ENCODE measurements at regions not wholly inside any gene's neighbourhood (a gene's known extent, or its start where the extent isn't known, plus 50 kb on each side); places are given as distances from the start of the nearest gene placed in this dataset.
A peak's percentile ranks its signal among the peaks of the same experiment; 100 is the strongest.

DNA sequence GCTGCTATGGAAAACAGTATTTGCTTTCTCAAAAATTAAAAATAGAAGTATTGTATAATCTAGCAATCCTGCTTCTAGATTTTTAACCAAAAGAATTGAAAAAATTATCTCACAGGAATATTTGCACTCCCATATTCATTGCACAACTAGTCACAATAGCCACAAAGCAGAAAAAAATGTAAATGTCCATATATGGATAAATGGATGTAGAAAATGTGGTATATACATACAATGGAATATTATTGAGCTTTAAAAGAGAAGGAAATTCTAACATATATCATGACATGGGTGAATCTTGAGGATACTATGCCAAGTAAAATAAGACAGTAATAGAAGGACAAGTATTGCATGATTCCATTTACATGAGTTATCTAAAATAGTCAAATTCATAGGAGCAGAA, 2753.0 kb downstream of the PCDH9 start:
- TF ChIP-seq, protein P1, sequence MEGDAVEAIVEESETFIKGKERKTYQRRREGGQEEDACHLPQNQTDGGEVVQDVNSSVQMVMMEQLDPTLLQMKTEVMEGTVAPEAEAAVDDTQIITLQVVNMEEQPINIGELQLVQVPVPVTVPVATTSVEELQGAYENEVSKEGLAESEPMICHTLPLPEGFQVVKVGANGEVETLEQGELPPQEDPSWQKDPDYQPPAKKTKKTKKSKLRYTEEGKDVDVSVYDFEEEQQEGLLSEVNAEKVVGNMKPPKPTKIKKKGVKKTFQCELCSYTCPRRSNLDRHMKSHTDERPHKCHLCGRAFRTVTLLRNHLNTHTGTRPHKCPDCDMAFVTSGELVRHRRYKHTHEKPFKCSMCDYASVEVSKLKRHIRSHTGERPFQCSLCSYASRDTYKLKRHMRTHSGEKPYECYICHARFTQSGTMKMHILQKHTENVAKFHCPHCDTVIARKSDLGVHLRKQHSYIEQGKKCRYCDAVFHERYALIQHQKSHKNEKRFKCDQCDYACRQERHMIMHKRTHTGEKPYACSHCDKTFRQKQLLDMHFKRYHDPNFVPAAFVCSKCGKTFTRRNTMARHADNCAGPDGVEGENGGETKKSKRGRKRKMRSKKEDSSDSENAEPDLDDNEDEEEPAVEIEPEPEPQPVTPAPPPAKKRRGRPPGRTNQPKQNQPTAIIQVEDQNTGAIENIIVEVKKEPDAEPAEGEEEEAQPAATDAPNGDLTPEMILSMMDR (IDR thresholded peaks at IDR 0.05), result no peak

DNA sequence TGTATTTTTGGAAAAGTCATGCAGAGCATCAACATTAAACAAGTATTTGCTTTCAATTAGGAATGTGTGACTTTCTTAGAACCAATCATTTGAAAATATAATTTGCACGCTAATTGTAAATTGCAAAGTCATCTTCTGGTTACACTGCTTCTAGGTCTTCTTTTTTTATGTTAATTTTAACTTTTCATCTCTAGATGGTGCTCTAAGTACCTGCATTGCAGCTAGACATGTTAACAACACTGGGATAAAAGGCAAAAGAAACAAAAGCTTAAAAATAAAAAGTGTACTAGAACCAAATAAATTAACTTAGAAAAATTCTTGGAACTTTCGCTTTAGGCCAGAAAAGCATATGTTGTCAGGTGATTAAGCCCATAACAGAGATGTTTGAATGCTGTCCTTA, 2758.2 kb downstream of the PCDH9 start:
- TF ChIP-seq, protein P1 (IDR thresholded peaks at IDR 0.05), result peak; percentile 48; the same call in 1 of the 2 replicates

DNA sequence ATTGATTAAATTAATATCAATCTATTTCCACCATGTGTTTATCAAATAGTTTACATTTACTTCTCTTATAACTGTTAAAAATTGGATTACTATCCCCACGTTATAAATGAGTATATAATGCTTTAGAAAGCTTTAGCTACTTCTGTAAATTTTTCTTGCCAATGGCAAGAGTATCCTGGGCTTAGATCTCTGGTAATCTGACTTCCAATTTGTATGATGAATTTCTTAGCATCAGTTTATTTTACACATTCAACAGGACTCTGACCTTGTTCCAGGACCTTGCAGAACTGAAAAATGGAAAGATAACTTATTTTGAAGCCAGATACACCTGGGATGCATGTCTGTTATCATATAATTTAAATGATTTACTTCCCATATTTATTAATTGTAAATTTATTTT, 2759.4 kb downstream of the PCDH9 start:
- TF ChIP-seq, protein P1 (IDR thresholded peaks at IDR 0.05), result no peak

DNA sequence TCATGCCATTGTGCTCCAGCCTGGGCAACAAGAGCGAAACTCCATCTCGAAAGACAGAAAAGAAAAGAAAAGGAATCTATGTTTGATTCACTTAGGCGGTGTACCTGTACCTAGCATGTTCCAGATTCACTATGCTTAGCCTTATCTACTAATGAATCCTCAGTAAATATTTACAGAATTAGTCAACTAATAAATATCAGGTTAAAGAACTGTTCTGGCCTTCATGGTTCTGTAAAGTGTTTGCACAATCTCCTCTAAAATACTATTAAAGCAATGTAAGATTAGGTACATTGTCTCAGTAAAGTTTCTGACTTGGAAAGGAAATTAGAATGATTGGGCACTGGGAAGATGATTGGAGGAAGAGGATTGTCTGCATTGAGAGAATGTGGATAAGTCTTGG, 2770.4 kb downstream of the PCDH9 start:
- TF ChIP-seq, protein P1 (IDR thresholded peaks at IDR 0.05), result no peak

DNA sequence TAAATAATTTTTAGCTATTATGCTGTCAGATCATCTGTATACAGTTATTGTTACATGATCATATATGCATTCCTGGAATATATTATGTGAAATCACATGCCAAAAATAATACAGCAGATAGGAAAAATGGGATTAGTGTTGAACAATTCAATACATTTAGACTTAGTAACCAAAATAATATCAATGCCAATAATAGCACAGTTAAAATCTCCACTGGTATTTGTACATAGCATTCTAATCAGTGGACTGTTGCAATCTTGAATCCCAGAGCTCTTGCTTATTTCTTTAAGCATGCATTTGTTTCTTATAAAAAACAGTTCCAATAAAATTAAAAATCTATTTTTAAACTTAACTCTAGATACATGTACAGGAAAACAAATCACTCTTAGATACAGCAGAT, 2772.2 kb downstream of the PCDH9 start:
- TF ChIP-seq, protein P1 (IDR thresholded peaks at IDR 0.05), result no peak

DNA sequence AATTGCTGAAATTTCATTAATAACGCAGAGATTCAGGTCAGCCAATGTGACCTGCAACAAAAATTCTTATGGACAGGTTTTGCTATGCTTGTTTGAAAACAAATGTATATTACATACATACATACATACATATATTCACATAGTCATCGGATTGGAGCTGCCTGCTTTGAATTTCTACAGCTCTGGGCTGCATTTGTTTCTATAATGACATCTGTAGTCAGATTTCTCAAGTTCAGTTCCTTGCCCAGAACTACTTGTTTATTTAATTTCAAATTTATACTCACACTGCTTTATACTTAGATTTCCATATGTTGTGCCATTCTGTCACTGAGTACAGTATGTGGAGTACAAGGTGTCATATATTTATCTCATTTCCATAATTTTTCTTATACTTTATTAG, 2775.0 kb downstream of the PCDH9 start:
- TF ChIP-seq, protein P1 (IDR thresholded peaks at IDR 0.05), result no peak

DNA sequence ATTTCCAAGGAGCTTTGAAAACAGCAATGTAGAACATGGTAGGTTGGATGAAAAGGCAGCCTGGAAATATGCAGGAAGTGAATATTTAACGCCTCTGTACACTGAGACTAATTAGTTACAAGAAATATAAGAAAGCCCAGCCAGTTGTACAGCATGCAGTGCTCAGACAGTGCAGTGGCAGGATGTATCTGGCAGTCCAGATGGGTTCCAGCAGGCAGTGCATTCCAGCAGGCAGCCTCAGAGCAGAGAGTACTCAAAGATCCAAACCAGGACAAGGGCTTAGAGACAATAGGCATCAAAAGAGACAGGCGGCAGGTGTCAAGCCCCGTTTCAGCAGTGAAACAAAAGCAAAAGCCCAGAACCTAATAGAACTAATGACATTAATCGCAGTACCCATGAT, 2776.3 kb downstream of the PCDH9 start:
- TF ChIP-seq, protein P1 (IDR thresholded peaks at IDR 0.05), result no peak

DNA sequence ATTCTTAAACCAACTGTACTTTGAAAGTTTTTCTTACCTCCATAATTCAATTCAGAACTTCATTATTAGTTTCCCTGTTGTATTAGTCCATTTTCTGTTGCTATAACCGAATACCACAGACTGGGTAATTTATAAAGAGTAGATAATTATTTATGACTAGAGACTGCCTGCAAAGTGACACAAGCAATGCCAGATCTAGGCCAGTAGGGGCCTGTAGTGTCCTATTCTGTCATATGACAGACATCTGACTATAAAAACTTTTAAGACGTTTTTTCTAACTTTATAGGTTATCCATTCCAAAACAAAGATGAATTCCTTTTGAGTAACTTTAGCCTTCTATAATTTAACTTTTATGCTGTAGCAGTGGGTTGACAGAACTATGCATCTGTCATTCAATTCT, 2783.8 kb downstream of the PCDH9 start:
- TF ChIP-seq, protein P1 (IDR thresholded peaks at IDR 0.05), result peak; percentile 71

Measured in LNCAP (cell line).